ENCODE measurements at regions not wholly inside any gene's neighbourhood (a gene's known extent, or its start where the extent isn't known, plus 50 kb on each side); places are given as distances from the start of the nearest gene placed in this dataset.
"Not testable (repeated sequence)": the region's sequence is repeated elsewhere in the genome, so short reads cannot be mapped to it uniquely, and the experiment has no call there.

- DNase-seq = not testable (repeated sequence)
Measured at GRCh38 chr18:15066434-15066833, 318.5 kb downstream of the ANKRD30B start.

- not testable (repeated sequence) for DNase-seq
Measured at GRCh38 chr18:15071311-15071710, 323.3 kb downstream of the ANKRD30B start.
